NCI-H82 (cell line): ENCODE measurements at regions not wholly inside any gene's neighbourhood (a gene's known extent, or its start where the extent isn't known, plus 50 kb on each side); places are given as distances from the start of the nearest gene placed in this dataset.
A peak's percentile ranks its signal among the peaks of the same experiment; 100 is the strongest.

Source experiments
- DNase-seq: peaks from one replicate; lab custom pipeline; 2025; lab: John Stamatoyannopoulos, UW

- peak; percentile 69 for DNase-seq
Observed at GRCh38 chr12:30437616-30438015, 258.1 kb downstream of the IPO8 start.

GRCh38 chr12:30437044-30437443, 258.6 kb downstream of the IPO8 start:
- no peak for DNase-seq

DNA sequence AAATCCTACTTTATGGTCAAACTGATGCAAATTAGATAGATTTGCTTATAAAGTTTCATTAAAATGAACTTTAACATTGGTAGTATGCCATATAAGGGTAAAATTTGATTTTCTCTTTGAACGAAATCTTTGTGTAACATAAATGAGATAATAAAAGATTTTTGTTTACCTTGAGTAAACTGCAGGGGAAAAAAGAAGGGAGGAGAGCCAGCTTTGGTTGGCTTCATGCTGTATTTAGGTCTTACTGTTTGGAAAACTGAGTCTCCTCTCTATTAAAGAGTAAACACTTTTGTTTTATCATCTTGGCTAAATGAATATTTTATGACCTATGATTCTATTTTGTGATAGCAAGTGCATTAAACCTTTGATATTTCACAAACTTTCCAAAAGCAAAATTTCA, 267.6 kb downstream of the IPO8 start:
- DNase-seq: no peak

- no peak for DNase-seq
Observed at GRCh38 chr12:30427555-30427954, 268.1 kb downstream of the IPO8 start.

DNA sequence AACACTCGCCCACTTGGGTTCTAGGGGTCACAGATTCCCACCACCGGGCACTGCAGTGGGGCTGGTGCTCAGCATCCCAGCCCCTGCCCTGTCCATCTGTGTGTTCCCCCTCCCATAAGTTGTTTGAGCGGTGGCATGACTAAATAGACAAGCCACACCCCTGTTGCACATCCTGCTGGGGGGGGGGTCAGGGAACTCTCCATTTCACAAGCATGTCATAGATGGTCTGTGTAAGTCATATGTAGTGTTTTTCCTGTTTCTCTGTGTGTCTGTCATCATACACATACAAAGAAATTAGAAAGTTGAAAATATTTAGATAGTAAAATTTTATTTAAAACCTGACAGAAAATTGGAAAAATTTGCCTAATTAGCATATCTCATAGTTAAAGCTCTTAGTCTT, 270.2 kb downstream of the IPO8 start:
- DNase-seq: no peak

- DNase-seq: no peak
Observed at GRCh38 chr12:30423330-30423729, 272.3 kb downstream of the IPO8 start.

- DNase-seq: no peak
Observed at GRCh38 chr12:30422844-30423243, 272.8 kb downstream of the IPO8 start.

DNA sequence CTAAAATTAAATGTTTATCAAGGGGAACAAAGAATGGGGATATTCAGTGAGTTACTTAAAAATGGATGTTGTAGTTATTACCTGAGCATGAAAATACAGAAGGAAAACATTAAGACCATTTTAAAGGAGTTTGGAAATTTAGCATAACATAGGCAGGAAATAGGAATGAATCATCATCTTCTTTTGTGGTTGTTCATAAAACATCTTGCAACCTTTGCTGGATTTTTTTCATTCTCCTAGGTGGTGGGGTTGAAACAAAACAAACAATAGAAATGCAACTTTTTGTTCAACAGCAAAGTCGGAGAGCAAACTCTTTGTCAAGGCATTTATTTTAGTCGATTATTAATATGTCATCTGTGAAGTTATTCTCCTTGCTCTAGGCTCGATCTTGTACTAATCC, 275.1 kb downstream of the IPO8 start:
- no peak for DNase-seq

GRCh38 chr12:30417697-30418231, 277.9 kb downstream of the IPO8 start:
- DNase-seq: no peak

DNA sequence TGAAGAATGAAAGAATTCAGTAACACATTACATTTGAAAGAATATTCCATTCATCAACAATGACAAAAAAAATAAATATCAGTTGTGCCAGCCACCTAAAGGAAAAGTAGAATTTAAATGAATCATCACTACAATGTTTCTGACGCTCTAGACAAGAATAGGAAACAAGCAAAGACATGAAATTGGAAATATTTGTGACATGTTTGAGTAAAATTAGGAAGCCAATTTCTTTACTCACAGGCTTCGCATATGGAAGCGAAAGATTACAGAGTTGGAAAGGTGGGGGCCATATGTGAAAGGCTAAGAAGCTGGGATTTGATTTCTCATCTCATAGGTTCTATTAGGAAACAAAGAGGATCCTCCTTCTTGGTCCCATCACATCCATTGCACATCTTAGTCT, 279.0 kb downstream of the IPO8 start:
- no peak for DNase-seq

- no peak for DNase-seq
Observed at GRCh38 chr12:30415777-30416176, 279.9 kb downstream of the IPO8 start.

DNA sequence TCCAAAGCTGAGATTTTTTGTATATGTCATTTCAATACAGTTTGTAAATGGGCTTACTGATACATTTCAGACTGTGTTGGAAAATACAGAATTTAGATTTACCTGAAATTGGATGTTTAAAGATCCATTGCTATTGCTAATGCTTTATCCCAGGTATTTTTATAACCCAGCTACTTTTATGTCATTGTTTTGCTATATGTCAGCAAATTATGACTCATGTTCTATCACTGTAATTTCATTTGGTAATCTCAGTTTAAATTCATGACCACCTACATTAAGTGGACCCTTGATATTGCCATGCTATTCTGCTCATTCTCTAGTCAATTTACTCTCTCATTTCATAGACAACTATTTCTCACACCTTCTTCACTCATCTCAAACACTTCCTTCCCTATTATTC, 281.2 kb downstream of the IPO8 start:
- DNase-seq: no peak

- DNase-seq: no peak
Observed at GRCh38 chr12:30400349-30400748, 295.3 kb downstream of the IPO8 start.

DNA sequence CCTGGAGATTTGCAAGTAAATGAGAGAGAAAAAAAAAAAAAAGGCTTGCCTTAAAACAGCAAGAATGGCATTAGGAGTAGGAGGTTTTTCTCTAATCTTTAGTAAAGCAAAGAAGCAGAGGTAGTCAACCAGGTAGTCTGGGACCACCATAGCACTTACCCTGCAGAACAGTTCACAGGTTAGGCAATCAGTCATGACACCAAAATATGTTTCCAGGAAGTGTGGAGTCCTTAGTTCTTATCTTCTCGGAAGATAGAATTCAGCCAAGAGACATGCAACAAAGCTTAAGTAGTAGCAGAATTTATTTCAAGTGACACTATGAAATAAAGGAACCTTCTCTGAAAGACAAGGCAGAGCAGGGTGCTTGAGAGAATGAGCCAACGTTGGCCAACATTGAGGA, 295.8 kb downstream of the IPO8 start:
- DNase-seq: no peak

DNA sequence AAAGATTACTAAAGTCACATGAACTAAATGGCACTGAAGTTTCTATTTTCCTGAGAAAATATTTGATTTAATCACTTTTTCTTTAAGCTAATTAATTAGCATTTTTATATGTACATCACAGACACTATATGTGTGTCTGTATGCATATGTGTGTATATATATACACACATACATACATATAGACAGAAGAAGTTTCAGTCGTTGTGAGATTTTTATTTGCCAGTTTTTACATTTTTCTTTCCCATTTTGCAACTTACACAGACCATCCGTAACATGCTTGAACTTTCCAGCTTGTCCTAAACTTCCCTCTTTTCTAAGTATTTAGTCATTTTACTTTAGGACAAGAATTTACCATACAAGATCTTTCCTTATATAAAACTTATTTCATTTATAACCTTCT, 299.1 kb downstream of the IPO8 start:
- DNase-seq: no peak

GRCh38 chr12:30395190-30395589, 300.5 kb downstream of the IPO8 start:
- DNase-seq: no peak

DNA sequence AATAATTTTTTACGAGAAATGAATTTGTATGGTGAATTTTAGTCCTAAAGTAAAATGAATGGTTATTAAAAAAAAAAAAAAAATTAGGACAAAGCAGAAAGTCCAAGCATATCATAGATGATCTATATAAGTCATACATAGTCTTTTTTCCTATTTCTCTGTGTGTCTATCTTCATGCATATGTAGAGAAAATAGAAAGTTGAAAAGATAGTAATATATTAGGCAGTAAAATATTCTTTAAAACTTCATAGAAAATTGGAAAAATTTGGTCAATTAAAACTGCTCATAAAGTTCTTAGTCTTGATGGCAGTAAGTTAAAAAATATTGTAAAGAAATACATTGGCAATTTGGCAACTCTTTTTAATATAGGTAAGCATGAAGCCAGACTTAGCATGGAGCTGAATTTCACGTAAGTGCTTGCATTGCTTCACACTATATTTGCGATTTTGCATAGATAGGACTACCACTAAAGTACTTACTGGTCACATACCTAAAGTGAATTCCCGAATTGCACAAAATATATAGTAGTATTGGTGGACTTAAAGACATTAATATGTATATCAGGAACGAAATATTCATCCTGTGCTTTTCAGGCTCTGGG, 303.8 kb downstream of the IPO8 start:
- no peak for DNase-seq

GRCh38 chr12:30385706-30386105, 310.0 kb downstream of the IPO8 start:
- DNase-seq: no peak

- DNase-seq: no peak
Observed at GRCh38 chr12:30384976-30385375, 310.7 kb downstream of the IPO8 start.

DNA sequence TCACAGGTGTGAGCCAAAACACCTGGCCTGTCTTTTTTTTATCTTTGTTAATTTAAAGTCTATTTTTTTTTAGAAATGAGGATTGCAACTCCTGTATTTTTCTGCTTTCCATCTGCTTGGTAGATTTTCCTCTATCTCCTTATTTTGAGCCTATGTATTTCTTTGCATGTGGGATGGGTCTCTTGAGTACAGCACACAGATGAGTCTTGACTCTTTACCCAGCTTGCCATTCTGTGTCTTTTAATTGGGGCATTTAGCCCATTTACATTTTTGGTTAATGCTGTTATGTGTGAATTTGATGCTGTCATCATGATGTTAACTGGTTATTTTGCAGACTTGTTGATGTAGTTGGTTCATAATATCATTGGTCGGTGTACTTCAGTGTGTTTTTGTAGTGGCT, 317.4 kb downstream of the IPO8 start:
- no peak for DNase-seq

GRCh38 chr12:30364822-30365221, 330.8 kb downstream of the IPO8 start:
- no peak for DNase-seq

DNA sequence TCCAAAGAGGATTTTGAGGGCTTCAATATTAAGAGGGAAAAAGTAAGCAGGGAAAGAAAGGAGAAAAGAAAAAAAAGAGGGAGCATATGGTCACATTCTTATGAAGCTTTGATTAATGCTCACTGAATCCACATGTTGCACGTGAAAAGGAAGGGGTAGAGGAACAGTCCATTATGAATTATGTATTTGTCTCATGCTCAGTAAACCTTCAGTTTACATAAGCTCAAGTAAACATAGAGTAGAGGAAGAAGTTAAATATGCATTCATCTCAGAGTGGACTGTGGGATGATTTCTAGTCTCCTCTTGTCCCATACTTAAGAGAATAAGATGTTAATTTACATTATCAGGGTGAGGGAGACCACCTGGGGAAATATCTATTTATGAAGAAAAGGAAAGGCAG, 334.5 kb downstream of the IPO8 start:
- DNase-seq: no peak

- no peak for DNase-seq
Observed at GRCh38 chr12:30358671-30359070, 337.0 kb downstream of the IPO8 start.

- no peak for DNase-seq
Observed at GRCh38 chr12:30357766-30358490, 337.7 kb downstream of the IPO8 start.
